ENCODE measurements at regions not wholly inside any gene's neighbourhood (a gene's known extent, or its start where the extent isn't known, plus 50 kb on each side); places are given as distances from the start of the nearest gene placed in this dataset.
"Not testable (repeated sequence)": the region's sequence is repeated elsewhere in the genome, so short reads cannot be mapped to it uniquely, and the experiment has no call there.

DNA sequence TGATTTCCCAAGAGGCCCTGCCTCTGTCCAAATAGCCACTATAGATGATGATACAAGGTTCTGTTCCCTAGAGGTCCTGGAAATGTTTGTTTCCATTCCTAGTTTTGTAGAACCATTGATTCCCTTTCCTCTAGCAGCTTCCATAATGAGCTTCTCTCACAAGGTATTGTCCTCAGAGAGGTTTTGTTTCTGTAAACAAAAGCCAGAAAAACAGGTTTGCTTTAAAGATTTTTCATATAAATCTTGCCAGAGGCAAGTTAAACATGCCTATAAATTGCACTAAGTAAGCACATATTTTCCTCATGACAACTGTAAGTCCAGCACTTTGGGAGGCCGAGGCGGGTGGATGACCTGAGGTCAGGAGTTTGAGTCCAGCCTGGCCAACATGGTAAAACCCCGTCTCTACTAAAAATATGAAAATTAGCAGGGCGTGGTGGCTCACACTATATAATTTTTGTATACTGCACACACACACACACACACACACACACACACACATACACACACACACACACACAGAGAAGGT lies 1787.7 kb downstream of the EFNA5 start:
- no peak overlapping the region for H3K4me3 ChIP-seq (ENCODE audit: low read depth, low read length)

GRCh38 chr5:105878402-105878801 lies 1792.3 kb downstream of the EFNA5 start:
- no peak overlapping the region for H3K4me3 ChIP-seq (ENCODE audit: low read depth, low read length)

- H3K4me3 ChIP-seq (ENCODE audit: low read depth, low read length) = no peak overlapping the region
Observed at GRCh38 chr5:105877592-105877991, 1793.1 kb downstream of the EFNA5 start.

- H3K4me3 ChIP-seq (ENCODE audit: low read depth, low read length) = no peak overlapping the region
Observed at GRCh38 chr5:105874316-105874715, 1796.4 kb downstream of the EFNA5 start.

GRCh38 chr5:105872569-105873270 lies 1798.0 kb downstream of the EFNA5 start:
- H3K4me3 ChIP-seq (ENCODE audit: low read depth, low read length) = no peak overlapping the region

DNA sequence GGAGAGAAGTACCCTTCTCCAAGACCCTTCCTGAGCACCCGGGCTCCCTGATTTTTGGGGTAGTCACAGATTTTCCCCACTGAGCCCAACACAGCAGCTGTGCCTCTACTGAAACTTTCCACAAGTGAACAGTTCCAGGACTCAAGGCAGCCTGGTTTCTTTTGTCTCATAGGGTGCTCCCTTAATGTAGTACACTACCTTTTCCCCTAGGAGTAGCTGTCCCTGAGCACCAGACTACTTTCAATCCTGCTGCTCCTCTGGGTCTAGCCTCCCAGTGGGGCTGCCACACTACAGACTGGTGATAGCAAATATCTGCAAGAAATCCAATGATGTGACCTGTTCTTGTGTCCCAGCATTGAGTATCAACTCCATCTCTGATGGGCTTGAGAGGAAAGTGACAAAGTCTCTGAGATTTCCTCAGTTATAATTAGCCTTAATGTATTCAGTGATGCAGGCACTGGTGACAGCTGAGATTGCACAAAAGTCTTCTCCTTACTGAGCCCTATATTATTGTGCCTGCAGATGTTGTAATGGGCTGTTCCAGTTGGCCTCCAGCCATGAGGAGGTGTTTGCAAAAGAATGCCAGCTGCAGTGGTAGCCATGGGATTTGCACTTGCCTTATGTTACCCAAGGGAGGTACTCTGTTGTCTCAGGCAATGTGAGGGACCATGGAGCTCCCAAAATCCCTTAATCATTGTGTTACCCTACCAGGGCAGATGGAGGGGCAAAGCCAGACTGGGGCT lies 1802.5 kb downstream of the EFNA5 start:
- no peak overlapping the region for H3K4me3 ChIP-seq (ENCODE audit: low read depth, low read length)

DNA sequence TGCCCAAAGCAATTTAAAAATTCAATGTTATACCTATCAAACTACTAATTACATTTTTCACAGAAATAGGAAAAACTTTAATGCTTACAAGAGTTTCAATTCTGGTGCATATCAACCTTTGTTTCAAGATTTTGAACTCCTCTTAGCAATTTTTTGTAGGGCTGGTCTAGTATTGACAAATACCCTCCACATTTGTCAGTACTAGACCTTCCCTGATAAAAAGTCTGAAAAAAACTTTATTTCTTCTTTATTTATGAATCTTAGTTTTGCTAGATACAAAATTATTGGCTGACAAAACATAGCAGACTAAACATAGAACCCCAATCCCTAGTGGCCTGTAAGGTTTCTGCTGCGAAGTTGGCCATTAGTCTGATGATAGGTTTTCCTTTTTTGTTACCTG lies 1804.9 kb downstream of the EFNA5 start:
- H3K4me3 ChIP-seq (ENCODE audit: low read depth, low read length) = no peak overlapping the region

DNA sequence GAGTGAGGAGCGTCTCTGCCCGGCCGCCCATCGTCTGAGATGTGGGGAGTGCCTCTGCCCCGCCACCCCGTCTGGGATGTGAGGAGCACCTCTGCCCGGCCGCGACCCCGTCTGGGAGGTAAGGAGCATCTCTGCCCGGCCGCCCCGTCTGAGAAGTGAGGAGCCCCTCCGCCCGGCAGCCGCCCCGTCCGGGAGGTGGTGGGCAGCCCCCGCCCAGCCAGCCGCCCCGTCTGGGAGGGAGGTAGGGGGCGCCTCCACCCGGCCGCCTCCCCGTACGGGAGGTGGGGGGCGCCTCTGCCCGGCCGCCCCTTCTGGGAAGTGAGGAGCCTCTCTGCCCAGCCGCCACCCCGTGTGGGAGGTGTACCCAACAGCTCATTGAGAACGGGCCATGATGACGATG lies 1811.4 kb downstream of the EFNA5 start:
- H3K4me3 ChIP-seq (ENCODE audit: low read depth, low read length) = not testable (repeated sequence)

DNA sequence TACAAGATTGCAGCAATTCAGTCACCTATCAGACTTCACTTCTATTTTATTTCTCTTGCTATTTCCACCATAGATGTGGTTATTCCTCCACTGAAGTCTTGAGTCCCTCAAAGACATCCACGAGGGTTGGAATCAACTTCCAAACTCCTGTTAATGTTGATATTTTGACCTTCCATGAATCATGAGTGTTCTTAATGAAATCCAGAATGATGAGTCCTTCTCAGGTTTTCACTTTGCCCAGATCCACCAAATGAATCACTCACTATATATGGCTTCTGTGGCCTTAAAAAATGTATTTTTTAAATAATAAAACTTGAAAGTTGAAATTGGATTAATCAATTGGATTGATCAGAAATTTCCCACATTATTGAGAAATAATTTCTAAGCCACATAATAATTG lies 1821.0 kb downstream of the EFNA5 start:
- no peak overlapping the region for H3K4me3 ChIP-seq (ENCODE audit: low read depth, low read length)

GRCh38 chr5:105840800-105841199 lies 1829.9 kb downstream of the EFNA5 start:
- H3K4me3 ChIP-seq (ENCODE audit: low read depth, low read length) = no peak overlapping the region

GRCh38 chr5:105836887-105837286 lies 1833.8 kb downstream of the EFNA5 start:
- H3K4me3 ChIP-seq (ENCODE audit: low read depth, low read length) = no peak overlapping the region

DNA sequence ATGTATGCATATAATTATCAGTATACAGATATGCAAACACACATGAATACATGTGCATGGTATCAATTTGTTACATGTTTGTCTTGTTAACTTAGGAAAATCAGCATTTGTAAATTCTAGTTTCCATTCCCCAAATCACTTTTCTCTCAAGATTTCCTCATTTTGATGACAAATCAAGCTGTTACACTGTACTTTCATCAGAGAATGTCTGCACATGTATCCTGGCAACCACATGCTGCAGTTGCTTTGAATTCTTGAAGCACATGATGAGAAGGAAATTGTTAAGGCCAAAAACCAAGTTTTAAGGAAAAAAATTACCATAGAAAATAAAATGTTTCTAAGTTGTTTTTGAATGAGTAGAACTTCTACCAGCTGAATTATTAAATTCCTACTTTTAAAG lies 1834.5 kb downstream of the EFNA5 start:
- H3K4me3 ChIP-seq (ENCODE audit: low read depth, low read length) = no peak overlapping the region

GRCh38 chr5:105828821-105829220 lies 1841.9 kb downstream of the EFNA5 start:
- no peak overlapping the region for H3K4me3 ChIP-seq (ENCODE audit: low read depth, low read length)

GRCh38 chr5:105821800-105822199 lies 1848.9 kb downstream of the EFNA5 start:
- no peak overlapping the region for H3K4me3 ChIP-seq (ENCODE audit: low read depth, low read length)

DNA sequence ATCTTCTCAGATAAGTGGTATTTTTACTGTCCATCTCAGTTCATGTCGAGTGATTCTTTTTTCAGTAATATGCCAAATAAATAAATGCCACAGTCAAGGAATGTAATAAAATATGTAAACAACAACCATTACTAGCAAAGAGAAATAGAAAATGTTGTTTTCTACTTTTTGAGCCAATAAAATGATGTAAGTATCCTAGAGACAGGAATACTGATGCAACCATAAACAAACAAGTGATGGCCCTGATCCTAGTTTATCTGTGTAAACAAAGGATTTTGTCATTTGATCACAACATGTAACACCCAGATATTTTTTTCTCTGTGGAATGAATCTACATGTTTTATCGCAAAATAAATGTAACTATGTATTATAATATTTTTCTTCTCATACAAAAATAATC lies 1852.8 kb downstream of the EFNA5 start:
- H3K4me3 ChIP-seq (ENCODE audit: low read depth, low read length) = no peak overlapping the region

DNA sequence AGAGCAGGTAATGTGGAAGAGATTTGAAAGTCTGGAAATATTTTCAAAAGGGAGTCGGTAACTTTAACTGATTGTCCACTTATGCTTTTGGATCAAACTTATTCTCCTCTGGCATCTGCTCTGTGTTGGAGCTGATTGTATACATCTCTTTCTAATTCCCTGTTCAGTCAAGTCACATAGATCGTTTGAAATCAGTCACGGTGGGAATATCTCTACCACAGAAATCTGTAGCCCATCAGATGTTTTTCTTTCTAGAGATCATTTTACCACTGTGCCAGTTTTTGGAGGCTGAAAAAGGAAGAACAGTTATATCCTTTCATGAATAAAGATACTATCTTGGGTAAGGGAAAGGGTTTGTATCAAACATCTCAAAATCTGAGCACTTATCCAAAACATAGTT lies 1853.3 kb downstream of the EFNA5 start:
- H3K4me3 ChIP-seq (ENCODE audit: low read depth, low read length) = no peak overlapping the region

DNA sequence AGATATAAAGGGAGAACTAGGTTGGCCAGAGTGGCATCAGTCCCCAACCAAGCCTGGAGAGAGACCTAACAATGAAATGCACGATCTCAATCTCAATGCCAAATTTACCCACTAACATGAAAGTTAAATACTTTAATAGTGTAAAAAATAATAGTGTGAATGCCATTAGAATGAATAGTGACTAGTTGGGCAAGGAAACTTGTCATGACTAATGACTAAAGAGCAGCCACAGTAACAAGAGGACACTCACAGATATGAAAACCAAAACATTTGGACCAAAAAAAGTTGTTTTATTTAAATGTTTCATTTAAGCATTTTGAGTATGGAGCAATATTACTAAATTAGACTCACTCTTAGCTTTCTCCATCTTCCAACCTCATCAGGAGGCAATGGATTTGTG lies 1853.8 kb downstream of the EFNA5 start:
- no peak overlapping the region for H3K4me3 ChIP-seq (ENCODE audit: low read depth, low read length)

DNA sequence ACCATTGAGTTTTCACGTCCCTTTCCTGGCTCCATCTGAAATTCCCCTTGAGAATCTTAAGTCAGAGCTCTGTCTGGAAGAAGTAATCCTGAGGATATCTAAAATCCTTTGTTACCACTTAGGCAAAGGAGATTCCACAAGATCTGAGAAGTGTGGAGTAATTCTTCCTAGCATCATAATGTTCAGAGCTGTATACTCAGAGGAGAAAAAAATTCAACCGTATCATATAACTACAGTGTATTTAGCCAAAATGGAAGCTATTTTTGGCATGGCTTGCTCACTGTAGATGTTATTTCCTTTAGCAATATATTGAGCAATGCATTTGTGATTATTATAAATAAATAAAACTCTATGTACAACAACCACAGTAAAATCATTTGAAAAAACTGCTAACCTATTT lies 1858.4 kb downstream of the EFNA5 start:
- H3K4me3 ChIP-seq (ENCODE audit: low read depth, low read length) = no peak overlapping the region

- no peak overlapping the region for H3K4me3 ChIP-seq (ENCODE audit: low read depth, low read length)
Observed at GRCh38 chr5:105807951-105808350, 1862.8 kb downstream of the EFNA5 start.

DNA sequence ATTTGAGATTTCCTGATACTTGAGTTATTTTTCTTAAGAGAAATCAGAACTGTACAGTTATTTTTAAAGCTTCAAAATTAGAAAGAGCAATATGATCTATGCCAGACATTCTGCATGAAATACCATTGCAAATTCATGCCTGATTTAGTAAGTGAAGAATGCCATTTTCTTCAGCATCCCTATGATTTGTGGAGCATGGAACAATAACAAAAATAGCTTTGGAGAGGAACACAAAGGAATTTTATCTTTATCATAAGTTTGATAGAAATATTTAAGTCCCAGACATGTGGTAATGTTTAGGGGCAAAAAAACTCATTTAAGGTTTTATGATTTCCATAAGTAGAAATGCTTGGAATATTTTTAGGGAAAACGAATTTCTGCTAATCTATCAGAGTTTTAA lies 1863.4 kb downstream of the EFNA5 start:
- no peak overlapping the region for H3K4me3 ChIP-seq (ENCODE audit: low read depth, low read length)

- no peak overlapping the region for H3K4me3 ChIP-seq (ENCODE audit: low read depth, low read length)
Observed at GRCh38 chr5:105806596-105806995, 1864.1 kb downstream of the EFNA5 start.

- no peak overlapping the region for H3K4me3 ChIP-seq (ENCODE audit: low read depth, low read length)
Observed at GRCh38 chr5:105803431-105803830, 1867.3 kb downstream of the EFNA5 start.
